Stimulated activated CD4-positive, alpha-beta T cell treated with anti-CD3 and anti-CD28 coated beads, TNF-alpha, amount 100 ng/mL, for 1 hour (primary cell): ENCODE measurements at regions not wholly inside any gene's neighbourhood (a gene's known extent, or its start where the extent isn't known, plus 50 kb on each side); places are given as distances from the start of the nearest gene placed in this dataset.
"Not testable (repeated sequence)": the region's sequence is repeated elsewhere in the genome, so short reads cannot be mapped to it uniquely, and the experiment has no call there.

ENCODE experiments used
- DNase-seq, 3 donors: peaks; one replicate each; pipeline ENCODE4 v3.0.0-alpha.2; 2020; ENCODE audit warnings: low read depth in 3 of 3, low spot score in 1 of 3

DNA sequence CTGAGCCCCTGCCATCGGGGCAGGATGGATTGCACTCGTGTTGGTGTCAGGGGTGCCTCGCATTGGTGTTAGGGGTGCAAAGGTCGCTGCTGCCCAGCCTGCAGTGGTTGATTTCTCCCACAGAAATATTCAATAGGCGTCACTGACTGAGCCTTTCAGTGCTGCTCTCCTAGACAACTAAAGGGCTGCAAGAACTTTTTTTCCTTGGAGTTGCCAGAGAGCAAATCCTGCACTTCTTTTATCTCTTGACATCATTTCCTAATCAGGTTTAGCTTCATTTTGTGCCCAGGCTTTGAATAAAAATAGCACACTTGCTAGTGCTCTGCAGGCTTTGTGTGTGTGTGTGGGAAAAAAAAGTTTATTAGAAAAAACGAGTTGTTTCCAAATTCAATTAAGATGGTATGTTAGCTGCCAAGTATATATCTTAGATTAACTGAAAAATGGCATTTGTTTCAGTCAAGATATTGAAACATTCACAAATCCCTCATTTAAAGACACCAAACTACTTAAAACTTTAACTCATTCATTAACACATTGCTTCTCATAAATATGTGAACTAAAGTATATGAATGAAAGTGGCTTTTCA, 125.6 kb downstream of the SOCS6 start:
- DNase-seq = no peak

DNA sequence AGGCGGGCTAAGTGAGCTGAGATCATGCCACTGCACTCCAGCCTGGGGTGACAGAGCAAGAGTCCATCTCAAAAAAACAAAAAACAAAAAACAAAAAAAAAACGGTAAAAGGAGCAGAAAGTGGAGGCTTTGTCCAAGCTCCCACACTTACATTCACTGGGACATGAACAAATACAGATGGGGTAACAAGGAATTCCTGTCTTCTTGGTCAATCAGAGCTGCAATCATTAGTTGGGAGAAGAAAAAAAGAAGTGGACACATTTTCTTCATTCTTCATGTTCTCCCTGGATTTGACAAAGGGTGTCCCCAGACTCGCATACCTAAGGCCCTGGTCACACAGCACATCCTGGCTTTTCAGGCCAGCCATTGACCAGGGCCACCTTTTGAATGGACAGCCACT, 124.6 kb downstream of the SOCS6 start:
- no peak for DNase-seq

DNA sequence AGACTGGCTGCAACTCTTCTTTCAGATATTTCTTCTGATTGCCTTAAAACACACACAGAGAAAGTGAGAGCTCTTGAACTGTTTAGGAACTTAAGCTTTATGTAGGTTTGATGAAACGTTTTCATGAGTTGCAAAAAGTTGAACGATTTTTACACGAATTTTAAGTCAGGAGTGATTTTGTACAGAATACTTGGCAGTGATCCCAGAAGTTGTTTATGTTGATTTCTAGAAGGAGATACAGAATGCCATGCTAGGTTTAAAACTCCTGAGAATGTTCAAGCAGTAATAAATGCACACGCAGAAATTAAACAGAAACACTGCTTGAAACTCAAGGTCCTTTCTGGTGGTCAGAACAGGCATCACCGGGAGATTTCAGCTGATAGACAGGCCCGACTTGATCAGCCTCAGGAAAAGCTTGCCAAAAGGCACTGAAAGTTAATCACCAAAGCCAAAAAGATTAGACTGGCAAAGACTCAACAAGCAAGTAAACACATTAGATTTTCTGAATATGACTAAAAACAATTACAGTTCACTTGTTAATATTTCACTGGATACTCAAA, 123.1 kb downstream of the SOCS6 start:
- DNase-seq = no peak

DNA sequence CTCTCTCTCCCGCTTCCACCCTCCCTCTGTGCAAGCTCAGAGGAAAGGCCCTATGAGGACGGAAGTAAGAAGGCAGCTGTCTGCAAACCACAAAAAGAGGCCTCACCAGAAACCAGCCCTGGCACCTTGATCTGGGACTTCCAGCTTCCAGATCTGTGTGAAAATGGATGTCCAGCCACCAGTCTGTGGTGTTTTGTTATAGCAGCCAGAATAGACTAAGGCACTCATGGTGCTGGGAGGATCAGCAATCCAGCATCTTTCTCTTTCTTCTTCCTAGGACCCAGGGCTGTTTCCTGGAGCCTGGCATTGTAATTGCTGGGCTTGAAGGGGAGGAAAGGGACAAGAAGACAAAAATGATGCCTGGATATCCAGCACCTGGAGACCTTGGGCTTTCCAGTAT, 122.5 kb downstream of the SOCS6 start:
- DNase-seq = no peak

DNA sequence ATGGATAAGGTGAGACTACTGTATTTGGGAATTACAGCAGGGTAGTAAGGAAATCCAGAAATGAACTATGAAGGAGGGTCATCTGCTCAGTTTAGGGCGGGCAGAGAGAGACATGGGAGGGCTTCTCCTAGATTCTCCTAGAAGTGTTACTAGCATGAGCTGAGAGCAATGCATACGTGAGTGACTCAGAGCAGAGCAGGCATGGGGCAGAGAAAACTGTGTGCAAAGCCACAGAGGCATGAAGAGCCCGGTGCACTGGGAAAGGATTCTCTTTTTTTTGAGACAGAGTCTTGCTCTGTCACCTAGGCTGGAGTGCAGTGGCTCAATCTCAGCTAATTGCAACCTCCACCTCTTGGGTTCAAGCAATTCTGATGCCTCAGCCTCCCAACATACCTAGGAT, 116.2 kb downstream of the SOCS6 start:
- DNase-seq = no peak

DNA sequence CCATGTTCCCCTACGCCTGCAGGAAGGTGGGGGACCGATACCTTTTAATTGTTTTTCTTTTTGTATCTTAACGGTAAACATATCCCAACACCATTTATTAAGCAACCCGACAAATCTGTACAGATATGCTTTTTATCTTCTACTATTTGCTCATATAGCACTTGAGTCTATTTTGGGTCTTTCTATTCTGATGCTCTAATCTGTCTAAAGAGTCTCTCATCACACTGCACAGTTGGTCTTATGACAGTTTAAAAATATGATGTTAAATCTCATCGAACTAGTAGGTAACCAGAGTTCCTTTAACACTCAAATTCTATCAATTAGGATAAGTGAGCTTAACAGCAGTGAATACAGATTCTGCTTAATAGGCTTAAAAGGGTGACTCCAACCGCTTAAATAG, 111.6 kb downstream of the SOCS6 start:
- no peak for DNase-seq

DNA sequence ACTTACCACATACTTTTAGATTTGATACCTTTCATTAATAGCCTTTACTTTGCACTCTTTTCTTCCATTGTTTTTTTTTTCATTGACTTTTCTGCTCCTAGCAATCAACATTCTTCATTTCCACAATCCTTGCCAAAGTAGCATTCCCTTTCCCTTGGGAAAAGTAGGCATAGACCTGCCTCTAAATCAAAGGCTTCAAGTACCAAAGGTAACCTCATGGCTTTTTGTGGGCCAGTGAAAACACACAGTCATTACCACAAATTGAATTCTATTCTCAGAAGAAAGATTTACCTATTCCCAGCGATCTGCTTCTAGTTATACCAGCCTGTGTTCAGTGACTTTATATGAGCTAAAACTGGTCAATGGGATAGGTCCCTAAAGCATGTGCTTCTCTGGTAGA, 109.2 kb downstream of the SOCS6 start:
- DNase-seq = no peak

DNA sequence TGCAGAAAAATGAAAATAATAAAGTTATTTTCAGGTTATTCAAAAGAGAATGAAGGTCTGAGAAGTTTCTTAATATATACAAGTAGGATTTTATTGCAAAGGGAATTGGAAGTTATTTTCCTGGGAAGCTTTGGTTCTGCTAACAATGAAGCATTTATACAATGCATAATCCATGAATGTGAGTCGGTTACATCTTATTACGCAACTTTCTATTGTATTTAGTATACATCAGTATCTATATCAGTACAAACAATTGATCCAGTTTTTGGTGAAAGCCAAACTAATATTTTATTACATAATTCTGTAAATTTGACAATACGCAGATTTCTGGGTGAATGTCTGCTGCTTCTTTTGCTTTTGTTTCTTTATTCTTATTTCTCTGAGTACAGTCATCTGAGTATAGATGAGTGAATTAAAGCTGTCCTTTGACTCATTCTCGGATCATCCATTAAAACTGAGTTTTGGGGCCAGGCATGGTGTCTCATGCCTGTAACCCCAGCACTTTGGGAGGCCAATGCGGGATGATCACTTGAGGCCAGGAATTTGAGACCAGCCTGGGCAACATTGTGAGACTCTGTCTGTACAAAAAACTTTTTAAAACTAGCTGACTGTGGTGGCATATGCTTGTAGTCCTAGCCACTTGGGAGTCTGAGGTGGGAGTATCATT, 108.5 kb downstream of the SOCS6 start:
- DNase-seq = no peak

DNA sequence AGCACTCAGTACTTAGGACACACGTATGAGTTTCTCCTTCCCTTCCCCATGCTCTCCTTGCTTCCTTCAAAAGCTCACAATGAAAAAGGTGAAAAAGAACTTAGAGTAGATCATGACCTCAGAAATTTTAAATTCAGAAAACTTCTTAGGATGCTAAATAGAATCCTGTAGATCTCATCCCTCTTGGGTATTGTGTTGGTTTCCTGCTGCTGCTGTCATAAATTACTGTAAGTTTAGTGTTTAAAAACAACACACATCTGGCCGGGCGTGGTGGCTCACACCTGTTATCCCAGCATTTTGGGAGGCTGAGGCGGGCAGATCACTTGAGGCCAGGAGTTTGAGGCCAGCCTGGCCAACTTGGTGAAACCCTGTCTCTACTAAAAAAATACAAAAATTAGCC, 106.9 kb downstream of the SOCS6 start:
- DNase-seq = not testable (repeated sequence)

DNA sequence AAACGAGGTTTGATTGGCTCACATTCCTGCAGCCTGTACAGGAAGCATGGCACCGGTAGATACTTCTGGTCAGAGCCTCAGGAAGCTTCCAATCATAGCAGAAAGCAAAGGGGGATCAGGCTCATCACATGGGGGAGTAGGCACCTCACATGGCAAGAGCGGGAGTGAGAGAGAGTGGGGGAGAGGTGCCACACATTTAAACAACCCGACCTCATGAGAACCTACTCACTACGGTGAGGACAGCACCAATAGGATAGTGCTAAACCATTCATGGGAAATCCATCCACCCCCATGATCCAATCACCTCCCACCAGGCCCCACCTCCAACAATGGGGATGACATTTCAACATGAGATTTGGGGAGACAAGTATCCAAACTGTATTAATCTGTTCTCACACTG, 105.8 kb downstream of the SOCS6 start:
- DNase-seq = no peak

DNA sequence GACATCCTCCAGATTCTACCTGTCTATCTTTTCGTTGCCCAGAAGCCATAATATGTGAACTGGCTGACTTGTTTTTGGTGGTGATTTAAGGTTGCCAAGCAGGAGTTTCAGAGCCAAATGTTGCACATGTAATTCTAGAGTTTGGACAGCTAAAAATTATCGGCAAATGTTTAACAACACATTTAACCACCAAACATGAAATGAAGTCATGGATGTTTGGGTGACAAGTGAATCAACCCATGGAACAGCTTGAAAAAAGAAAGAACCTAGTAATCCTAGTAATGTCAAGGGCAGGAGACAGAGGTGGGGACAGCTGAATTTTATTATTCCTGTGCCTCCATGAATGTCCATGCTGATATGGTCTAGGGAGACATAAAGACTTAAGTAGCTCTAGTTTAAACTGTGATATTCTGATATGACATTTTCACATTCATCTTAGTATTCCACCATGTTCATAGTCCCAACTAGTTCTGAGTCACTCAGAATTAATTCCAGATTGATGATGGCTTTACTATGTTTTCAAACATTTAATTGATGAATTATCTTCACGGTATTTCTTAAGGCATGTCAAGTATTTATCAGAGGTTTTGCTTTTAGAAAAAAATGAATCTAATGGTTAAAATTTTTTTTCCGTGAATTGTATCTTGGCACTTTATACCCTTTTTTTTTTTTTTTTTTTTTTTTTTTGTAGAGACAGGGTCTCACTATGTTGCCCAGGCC, 101.7 kb downstream of the SOCS6 start:
- DNase-seq = no peak

DNA sequence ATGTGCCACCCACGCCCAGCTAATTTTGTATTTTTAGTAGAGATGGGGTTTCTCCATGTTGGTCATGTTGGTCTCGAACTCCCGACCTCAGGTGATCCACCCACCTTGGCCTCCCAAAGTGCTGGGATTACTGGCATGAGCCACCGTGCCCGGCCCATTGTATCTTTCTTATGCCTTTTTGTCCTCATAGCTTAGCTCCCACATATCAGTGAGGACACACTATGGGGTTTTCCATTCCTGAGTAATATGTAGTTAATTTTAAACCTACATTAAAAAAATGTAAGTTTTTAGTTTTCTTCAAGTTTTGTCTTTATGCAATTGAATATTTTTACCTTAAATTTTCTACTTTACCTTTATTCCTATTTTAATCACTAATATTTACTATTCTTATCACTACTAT, 100.2 kb downstream of the SOCS6 start:
- not testable (repeated sequence) for DNase-seq

DNA sequence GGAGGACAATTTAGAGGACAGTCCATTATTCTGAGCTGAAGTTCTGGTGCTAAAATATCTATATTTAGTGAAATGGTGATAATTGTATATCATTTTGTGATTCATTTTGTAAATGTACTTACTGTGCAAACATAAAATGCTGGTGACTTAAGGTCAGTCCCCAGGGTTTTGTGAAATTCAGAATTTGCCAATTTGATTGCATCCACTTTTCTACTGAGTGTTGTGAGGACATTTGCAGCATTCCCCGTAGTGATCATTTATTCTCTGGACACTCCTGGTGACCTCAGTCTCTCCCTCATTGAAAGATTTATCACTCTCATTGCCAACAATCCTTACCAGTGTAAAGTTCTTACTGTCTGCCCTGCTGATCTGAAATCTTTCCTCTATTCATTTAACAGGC, 98.2 kb downstream of the SOCS6 start:
- DNase-seq = no peak

DNA sequence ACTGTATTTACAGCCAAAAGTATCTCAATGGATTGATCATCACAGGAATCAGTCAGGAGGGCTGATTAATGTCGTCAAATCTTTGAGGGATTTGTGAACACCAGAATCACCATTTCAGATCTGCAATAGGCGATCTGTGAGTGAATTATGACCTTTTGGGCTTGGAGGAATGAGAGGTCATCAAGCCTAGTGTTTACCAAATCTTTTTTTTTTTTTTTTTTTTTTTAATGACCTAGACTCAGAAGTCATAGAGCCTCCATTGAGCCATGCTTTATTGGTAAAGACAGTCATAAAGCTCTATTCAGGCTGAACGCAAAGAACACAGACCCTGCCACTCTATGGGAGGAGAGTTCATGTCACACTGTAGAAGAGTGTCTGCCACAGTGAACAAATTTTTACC, 97.7 kb downstream of the SOCS6 start:
- DNase-seq = no peak

DNA sequence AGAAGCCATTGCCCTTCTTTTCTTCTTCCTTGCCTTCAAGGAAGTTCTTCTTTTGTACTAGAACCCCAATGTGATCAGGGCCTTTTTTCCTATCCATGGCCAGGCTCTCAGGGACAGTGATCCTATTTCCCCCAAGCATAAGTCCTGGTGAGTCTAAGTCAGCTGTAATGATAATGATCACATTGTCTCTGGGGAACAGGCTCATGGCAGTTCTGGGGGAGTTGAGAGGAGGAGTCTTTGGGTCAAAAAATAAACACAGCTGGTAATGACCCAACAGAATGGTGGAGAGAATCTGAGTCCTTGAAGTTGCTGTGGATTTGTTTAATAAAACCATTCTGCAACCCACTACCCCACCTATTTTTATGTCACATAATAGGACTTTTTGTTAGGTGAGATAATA, 96.6 kb downstream of the SOCS6 start:
- no peak for DNase-seq

DNA sequence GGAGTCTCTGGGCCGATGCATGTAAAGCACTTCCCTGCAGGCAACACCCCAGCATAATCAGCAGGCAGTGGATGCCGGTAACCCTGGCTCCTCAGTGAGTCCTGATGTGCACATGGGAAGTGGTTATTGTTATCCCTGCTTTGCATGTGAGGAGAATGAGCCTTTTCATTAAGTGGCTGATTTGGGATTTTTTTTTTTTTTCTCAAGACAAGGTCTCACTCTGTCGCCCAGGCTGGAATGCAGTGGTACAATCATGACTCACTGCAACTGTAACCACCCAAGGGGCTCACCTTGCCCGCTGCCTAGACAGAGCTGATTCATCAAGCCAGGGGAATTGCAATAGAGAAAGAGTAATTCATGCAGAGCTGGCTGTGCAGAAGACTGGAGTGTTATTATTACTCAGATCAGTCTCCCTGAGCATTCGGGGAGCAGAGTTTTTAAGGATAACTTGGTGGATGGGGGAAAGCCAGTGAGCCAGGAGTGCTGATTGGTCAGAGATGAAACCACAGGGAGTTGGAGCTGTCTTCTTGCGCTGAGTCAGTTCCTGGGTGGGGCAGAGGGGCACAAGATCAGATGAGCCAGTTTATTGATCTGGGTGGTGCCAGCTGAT, 95.4 kb downstream of the SOCS6 start:
- no peak for DNase-seq

DNA sequence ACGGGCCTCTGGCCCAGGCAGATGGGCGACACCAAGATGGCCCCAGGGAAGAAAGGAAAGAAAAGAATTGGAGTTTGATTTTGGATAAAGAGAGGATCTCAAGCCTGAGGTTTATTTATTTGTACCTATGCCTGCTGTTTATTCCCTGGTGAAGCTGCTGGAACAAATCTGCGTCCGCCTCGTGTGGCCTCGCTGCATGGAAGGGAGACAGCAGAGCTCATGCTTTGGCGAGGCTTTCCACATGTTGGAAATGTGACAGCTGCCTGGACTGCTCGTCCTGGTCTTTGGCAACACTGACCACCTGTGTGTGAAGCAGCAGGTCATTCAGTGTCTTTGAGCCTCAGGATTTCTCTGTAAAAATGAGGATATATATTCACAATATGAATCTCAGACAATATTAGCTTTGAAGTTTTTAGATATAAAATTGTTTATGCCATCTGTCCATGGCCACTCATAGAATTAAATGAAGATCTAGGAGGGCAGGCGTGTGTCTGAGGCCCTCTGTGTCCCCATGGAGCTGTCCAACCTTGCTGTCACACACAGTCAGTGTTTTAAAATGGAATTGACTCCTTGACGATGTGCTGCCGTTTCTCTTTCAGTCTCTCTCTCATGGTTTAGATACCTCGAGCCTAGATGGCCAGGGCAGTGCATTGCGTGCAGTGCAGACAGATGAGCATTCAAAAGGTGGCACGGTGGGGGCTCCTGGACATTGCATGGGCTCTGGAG, 94.3 kb downstream of the SOCS6 start:
- DNase-seq = no peak

DNA sequence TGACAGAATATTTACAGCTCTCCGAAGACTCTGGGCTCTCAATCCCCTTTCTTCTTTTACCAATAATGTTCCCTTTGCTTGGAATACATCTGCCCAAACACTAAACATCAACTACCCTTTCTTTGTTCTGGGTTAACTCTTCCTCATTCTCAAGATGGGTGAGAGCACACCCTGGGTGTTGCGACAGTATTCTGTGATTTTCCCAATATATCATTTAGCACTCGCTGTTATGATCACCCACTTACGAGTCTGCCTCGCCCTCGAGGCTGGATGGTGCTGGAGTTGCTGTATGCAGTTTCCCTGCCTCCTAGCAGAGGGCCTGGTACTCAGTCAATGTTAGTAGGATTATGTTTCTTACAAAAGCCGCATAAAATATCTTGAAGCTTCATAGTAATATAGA, 93.2 kb downstream of the SOCS6 start:
- DNase-seq = no peak

DNA sequence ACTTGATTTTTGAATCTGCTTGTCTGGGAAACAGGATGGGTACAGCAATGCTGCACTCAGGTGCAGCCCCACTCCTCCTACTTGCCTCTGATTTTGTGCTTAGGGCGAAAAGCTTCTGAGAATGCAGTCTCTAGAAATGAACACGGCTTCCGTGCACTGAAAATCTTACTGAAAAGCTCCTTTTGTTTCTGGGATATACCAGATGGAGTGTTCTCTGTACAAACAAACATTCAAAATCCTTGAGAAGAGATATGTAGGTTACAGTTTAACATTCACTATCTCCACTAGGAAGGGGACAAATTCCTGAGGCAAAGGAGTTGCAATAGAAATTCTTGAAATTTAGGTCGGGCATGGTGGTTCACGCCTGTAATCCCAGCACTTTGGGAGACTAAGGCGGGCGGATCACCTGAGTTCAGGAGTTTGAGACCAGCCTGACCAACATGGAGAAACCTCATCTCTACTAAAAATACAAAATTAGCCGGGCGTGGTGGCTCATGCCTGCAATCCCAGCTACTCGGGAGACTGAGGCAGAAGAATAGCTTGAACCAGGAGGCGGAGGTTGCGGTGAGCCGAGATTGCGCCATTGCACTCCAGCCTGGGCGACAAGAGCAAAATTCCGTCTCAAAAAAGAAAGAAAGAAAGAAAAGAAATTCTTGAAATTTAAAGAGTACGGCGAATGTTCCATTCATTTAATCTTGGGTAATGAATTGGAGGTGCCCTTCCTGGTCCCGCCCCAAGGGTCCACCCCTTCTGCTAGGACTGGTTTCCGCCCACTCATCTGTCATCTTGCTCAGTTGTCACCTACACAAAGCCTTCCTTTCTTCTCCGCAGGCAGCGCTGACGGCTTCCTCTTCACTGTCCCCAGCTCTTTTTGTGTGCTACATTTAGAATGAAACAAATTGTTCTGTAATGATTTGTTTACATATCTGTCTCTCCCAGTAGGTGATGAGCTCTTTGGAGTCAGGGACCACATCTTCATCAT, 92.4 kb downstream of the SOCS6 start:
- no peak for DNase-seq
